G401 (cell line): ENCODE measurements at regions not wholly inside any gene's neighbourhood (a gene's known extent, or its start where the extent isn't known, plus 50 kb on each side); places are given as distances from the start of the nearest gene placed in this dataset.
A peak's percentile ranks its signal among the peaks of the same experiment; 100 is the strongest.
"Not testable (repeated sequence)": the region's sequence is repeated elsewhere in the genome, so short reads cannot be mapped to it uniquely, and the experiment has no call there.

ENCODE experiments used
- DNase-seq: peaks from one replicate; pipeline ENCODE4 v3.0.0-alpha.2; 2015; ENCODE audit warnings: low spot score
- in situ Hi-C: cut with HindIII; loops from 2 replicates; pipeline ENCODE4 v1.10.0; 2016; ENCODE audit warnings: low sequenced_read_pairs, mixed read lengths

- in situ Hi-C loops, result no loop called here
- DNase-seq, result no peak
Observed at GRCh38 chr1:8155528-8156186, 129.5 kb upstream of the ERRFI1 start.

GRCh38 chr1:8154621-8155052, 128.5 kb upstream of the ERRFI1 start:
- in situ Hi-C loops, result no loop called here

GRCh38 chr1:8153961-8154360, 127.9 kb upstream of the ERRFI1 start:
- in situ Hi-C loops, result no loop called here
- no peak for DNase-seq

More at GRCh38 chr1:8154621-8155052, 128.5 kb upstream of the ERRFI1 start:
- no peak for DNase-seq

GRCh38 chr1:8152731-8153702, 126.9 kb upstream of the ERRFI1 start:
- no peak for DNase-seq
- in situ Hi-C loops, result no loop called here

- in situ Hi-C loops, result no loop called here
- no peak for DNase-seq
Observed at GRCh38 chr1:8151647-8152046, 125.5 kb upstream of the ERRFI1 start.

GRCh38 chr1:8149756-8150155, 123.6 kb upstream of the ERRFI1 start:
- in situ Hi-C loops, DNase-seq: not testable (repeated sequence)

- in situ Hi-C loops, result no loop called here
- DNase-seq, result no peak
Observed at GRCh38 chr1:8147956-8148355, 121.8 kb upstream of the ERRFI1 start.

- in situ Hi-C loops, result no loop called here
- no peak for DNase-seq
Observed at GRCh38 chr1:8146257-8146855, 120.2 kb upstream of the ERRFI1 start.

- DNase-seq, result no peak
- in situ Hi-C loops, result no loop called here
Observed at GRCh38 chr1:8145545-8146202, 119.6 kb upstream of the ERRFI1 start.

- no peak for DNase-seq
- in situ Hi-C loops, result no loop called here
Observed at GRCh38 chr1:8144323-8144722, 118.2 kb upstream of the ERRFI1 start.

GRCh38 chr1:8142955-8143629, 117.0 kb upstream of the ERRFI1 start:
- no peak for DNase-seq
- in situ Hi-C loops, result no loop called here

- no peak for DNase-seq
- in situ Hi-C loops, result no loop called here
Observed at GRCh38 chr1:8139941-8140340, 113.8 kb upstream of the ERRFI1 start.

GRCh38 chr1:8139383-8139782, 113.3 kb upstream of the ERRFI1 start:
- in situ Hi-C loops, result no loop called here
- no peak for DNase-seq

- in situ Hi-C loops, result no loop called here
- no peak for DNase-seq
Observed at GRCh38 chr1:8138673-8139072, 112.6 kb upstream of the ERRFI1 start.

GRCh38 chr1:8137481-8138244, 111.6 kb upstream of the ERRFI1 start:
- peak; percentile 80 for DNase-seq
- in situ Hi-C loops, result no loop called here

GRCh38 chr1:8136766-8137165, 110.7 kb upstream of the ERRFI1 start:
- in situ Hi-C loops, result no loop called here
- no peak for DNase-seq

GRCh38 chr1:8135250-8135649, 109.1 kb upstream of the ERRFI1 start:
- DNase-seq, result no peak
- in situ Hi-C loops, result no loop called here

- in situ Hi-C loops, result no loop called here
- DNase-seq, result no peak
Observed at GRCh38 chr1:8134546-8135235, 108.6 kb upstream of the ERRFI1 start.
